Mammary epithelial cell (primary cell): ENCODE measurements at regions not wholly inside any gene's neighbourhood (a gene's known extent, or its start where the extent isn't known, plus 50 kb on each side); places are given as distances from the start of the nearest gene placed in this dataset.

Source experiments
- EZH2 ChIP-seq: IDR thresholded peaks from 2 replicates; pipeline ENCODE4 v1.6.1; 2012; ENCODE audit warnings: low read length, inconsistent platforms, borderline replicate concordance
- TF ChIP-seq, protein P1 (sequence below), 2 donors: IDR thresholded peaks in 1 of 2; conservative IDR thresholded peaks in 1 of 2; 2 replicates each; pipeline ENCODE4 v1.5.1; 2011 to 2012; ENCODE audit warnings: inconsistent platforms in 2 of 2, low read length in 2 of 2, mild to moderate bottlenecking in 2 of 2, control low read depth in 1 of 2, low read depth in 1 of 2; ENCODE audit not compliant: insufficient read depth in 1 of 2; ENCODE audit errors: extremely low read depth in 1 of 2

- TF ChIP-seq, protein P1, sequence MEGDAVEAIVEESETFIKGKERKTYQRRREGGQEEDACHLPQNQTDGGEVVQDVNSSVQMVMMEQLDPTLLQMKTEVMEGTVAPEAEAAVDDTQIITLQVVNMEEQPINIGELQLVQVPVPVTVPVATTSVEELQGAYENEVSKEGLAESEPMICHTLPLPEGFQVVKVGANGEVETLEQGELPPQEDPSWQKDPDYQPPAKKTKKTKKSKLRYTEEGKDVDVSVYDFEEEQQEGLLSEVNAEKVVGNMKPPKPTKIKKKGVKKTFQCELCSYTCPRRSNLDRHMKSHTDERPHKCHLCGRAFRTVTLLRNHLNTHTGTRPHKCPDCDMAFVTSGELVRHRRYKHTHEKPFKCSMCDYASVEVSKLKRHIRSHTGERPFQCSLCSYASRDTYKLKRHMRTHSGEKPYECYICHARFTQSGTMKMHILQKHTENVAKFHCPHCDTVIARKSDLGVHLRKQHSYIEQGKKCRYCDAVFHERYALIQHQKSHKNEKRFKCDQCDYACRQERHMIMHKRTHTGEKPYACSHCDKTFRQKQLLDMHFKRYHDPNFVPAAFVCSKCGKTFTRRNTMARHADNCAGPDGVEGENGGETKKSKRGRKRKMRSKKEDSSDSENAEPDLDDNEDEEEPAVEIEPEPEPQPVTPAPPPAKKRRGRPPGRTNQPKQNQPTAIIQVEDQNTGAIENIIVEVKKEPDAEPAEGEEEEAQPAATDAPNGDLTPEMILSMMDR (conservative IDR thresholded peaks at IDR 0.05 in 1 of 2, IDR thresholded peaks at IDR 0.05 in 1 of 2; ENCODE audit: extremely low read depth in 1 of 2, insufficient read depth in 1 of 2, low read depth in 1 of 2, low read length in 2 of 2) = no peak
- TF ChIP-seq EZH2 = no peak
These were observed 155.8 kb upstream of the HABP2 start for GRCh38 chr10:113397047-113397446.
